PC-9 (cell line): ENCODE measurements at regions not wholly inside any gene's neighbourhood (a gene's known extent, or its start where the extent isn't known, plus 50 kb on each side); places are given as distances from the start of the nearest gene placed in this dataset.
"Not testable (repeated sequence)": the region's sequence is repeated elsewhere in the genome, so short reads cannot be mapped to it uniquely, and the experiment has no call there.

Source experiments
- BruUV-seq: library from RNA; stranded (reverse); fragments of 400-500 nt; replicated peaks from 2 replicates; lab custom pipeline; 2021; lab: Mats Ljungman, UMichigan
- CTCF ChIA-PET: fragments of 300-600 bp; sonication (Branson Sonifier 250); formaldehyde crosslinking; loops from one replicate; lab custom pipeline; 2022; ENCODE audit warnings: antibody characterized with exemption; lab: Charles Lee
- POLR2A ChIA-PET: fragments of 300-600 bp; sonication (Branson Sonifier 250); formaldehyde crosslinking; loops from one replicate; lab custom pipeline; 2022; ENCODE audit warnings: antibody characterized with exemption; ENCODE audit not compliant: unreplicated experiment; lab: Charles Lee
- DNase-seq, 2 experiments: peaks; one replicate each; pipeline versions ENCODE4 v3.0.0 to v3.0.0-alpha.2; 2015 to 2022; ENCODE audit warnings: mixed read lengths in 1 of 2
- H2AFZ ChIP-seq: fragments of 200-600 bp; sonication (generic); 2 replicates; pipeline ENCODE4 v1.8.1; 2017; ENCODE audit warnings: antibody characterized with exemption
- H3F3A ChIP-seq: fragments of 200-600 bp; sonication (generic); 2 replicates; pipeline ENCODE4 v1.8.1; 2017; ENCODE audit warnings: antibody characterized with exemption, mild to moderate bottlenecking, low read depth; ENCODE audit not compliant: insufficient read depth
- H3K27ac ChIP-seq: fragments of 200-600 bp; sonication (generic); 2 replicates; pipeline ENCODE4 v1.6.1; 2016; ENCODE audit warnings: mixed run types
- H3K27me3 ChIP-seq: fragments of 200-600 bp; sonication (generic); 2 replicates; pipeline ENCODE4 v1.6.1; 2016; ENCODE audit warnings: low read depth, mixed run types; ENCODE audit not compliant: insufficient read depth
- H3K36me3 ChIP-seq: fragments of 200-600 bp; sonication (generic); 2 replicates; pipeline ENCODE4 v1.6.1; 2016; ENCODE audit warnings: low read depth, mixed run types
- H3K4me1 ChIP-seq: fragments of 200-600 bp; sonication (generic); replicated peaks from 2 replicates; pipeline ENCODE4 v1.6.1; 2016; ENCODE audit warnings: mixed run types; ENCODE audit not compliant: insufficient read depth
- H3K4me2 ChIP-seq: fragments of 200-600 bp; sonication (generic); 2 replicates; pipeline ENCODE4 v1.6.1; 2017; ENCODE audit warnings: mixed run types
- H3K4me3 ChIP-seq: fragments of 200-600 bp; sonication (generic); 2 replicates; pipeline ENCODE4 v1.6.1; 2016; ENCODE audit warnings: mixed run types
- H3K79me2 ChIP-seq: fragments of 200-600 bp; sonication (generic); 2 replicates; pipeline ENCODE4 v1.6.1; 2017; ENCODE audit warnings: low read depth, mixed run types
- H3K9me2 ChIP-seq: fragments of 200-600 bp; sonication (generic); 2 replicates; pipeline ENCODE4 v1.8.1; 2017; ENCODE audit warnings: mild to moderate bottlenecking; ENCODE audit not compliant: insufficient read depth
- H3K9me3 ChIP-seq: fragments of 200-600 bp; sonication (generic); 2 replicates; pipeline ENCODE4 v1.8.1; 2016; ENCODE audit warnings: low read depth; ENCODE audit not compliant: insufficient read depth
- H4K20me1 ChIP-seq: fragments of 200-600 bp; sonication (generic); 2 replicates; pipeline ENCODE4 v1.8.1; 2017; ENCODE audit not compliant: insufficient read depth
- CTCF ChIP-seq: fragments of 200-600 bp; sonication (generic); conservative IDR thresholded peaks from 2 replicates; pipeline ENCODE4 v1.6.1; 2017; ENCODE audit warnings: mixed run types, antibody characterized with exemption, mild to moderate bottlenecking, moderate library complexity
- EZH2 ChIP-seq: fragments of 200-600 bp; sonication (generic); IDR thresholded peaks from 2 replicates; pipeline ENCODE4 v1.8.0; 2017; ENCODE audit warnings: antibody characterized with exemption, low read depth
- intact Hi-C: fragments of 100-400 bp; cut with micrococcal nuclease; formaldehyde crosslinking; loops from one replicate; pipeline ENCODE4 v1.10.0; 2022; ENCODE audit not compliant: unreplicated experiment

GRCh38 chr5:2353211-2353610, 398.3 kb downstream of the IRX2 start:
- Histone ChIP-seq H3K4me1 (no peaks in the 10 kb centered on the region), H3K36me3 (no peaks in the 10 kb centered on the region), H3K27ac (no peak overlapping the region), H3K79me2 (no peaks in the 10 kb centered on the region), H3K9me2 (no peaks in the 10 kb centered on the region), H3K27me3 (peaks cover 4% of the 10 kb centered on the region), H3K9me3 (peaks cover 10% of the 10 kb centered on the region; the same call in 1 of the 2 replicates), H4K20me1 (no peaks in the 10 kb centered on the region), H3K4me3 (no peak overlapping the region), H2AFZ (no peak overlapping the region), H3F3A (no peaks in the 10 kb centered on the region), H3K4me2 (no peak overlapping the region)
- POLR2A ChIA-PET, result no interaction called here
- intact Hi-C loops, result no loop called here
- CTCF ChIA-PET, result no interaction called here
- TF ChIP-seq EZH2, result no peak
- TF ChIP-seq CTCF, result no peak
- BruUV-seq, result no TSS peak
- DNase-seq, result no peak

- Histone ChIP-seq H2AFZ (no peak overlapping the region), H3K4me3 (no peak overlapping the region), H3K9me3 (peaks cover 10% of the 10 kb centered on the region; the same call in 1 of the 2 replicates), H3F3A (no peaks in the 10 kb centered on the region), H3K27me3 (peaks cover 3% of the 10 kb centered on the region; the same call in 1 of the 2 replicates), H3K36me3 (no peaks in the 10 kb centered on the region), H3K79me2 (no peaks in the 10 kb centered on the region), H3K4me2 (no peak overlapping the region), H3K4me1 (no peaks in the 10 kb centered on the region), H3K9me2 (0 out of 2 replicates have a peak, but pooled peaks cover 4% of the 10 kb centered on the region), H4K20me1 (no peaks in the 10 kb centered on the region), H3K27ac (no peak overlapping the region)
- CTCF ChIA-PET, result no interaction called here
- POLR2A ChIA-PET, result no interaction called here
- no peak for TF ChIP-seq EZH2
- TF ChIP-seq CTCF, result no peak
- no peak for DNase-seq
- intact Hi-C loops, result no loop called here
- BruUV-seq, result no TSS peak
Observed at GRCh38 chr5:2352101-2352861, 399.2 kb downstream of the IRX2 start.

GRCh38 chr5:2349768-2350167, 401.7 kb downstream of the IRX2 start:
- intact Hi-C loops, BruUV-seq, CTCF ChIA-PET, H3K79me2 ChIP-seq, H3K27me3 ChIP-seq, H3K9me2 ChIP-seq, H3K4me3 ChIP-seq, H3K4me1 ChIP-seq, H3K27ac ChIP-seq, H3F3A ChIP-seq, POLR2A ChIA-PET, H2AFZ ChIP-seq, DNase-seq, H4K20me1 ChIP-seq, H3K9me3 ChIP-seq, H3K36me3 ChIP-seq, H3K4me2 ChIP-seq: not testable (repeated sequence)
